SJSA1 (cell line): ENCODE measurements at regions not wholly inside any gene's neighbourhood (a gene's known extent, or its start where the extent isn't known, plus 50 kb on each side); places are given as distances from the start of the nearest gene placed in this dataset.
A peak's percentile ranks its signal among the peaks of the same experiment; 100 is the strongest.

Experiments
- DNase-seq, 2 experiments: peaks; one replicate each; pipeline ENCODE4 v3.0.0-alpha.2; 2015 to 2020; ENCODE audit warnings: low spot score in 2 of 2, low read depth in 1 of 2
- H3K27ac ChIP-seq: fragments of 250-450 bp; sonication (Bioruptor Pico); 2 replicates; pipeline ENCODE4 v1.5.1; 2020; ENCODE audit warnings: mild to moderate bottlenecking, moderate library complexity
- H3K27me3 ChIP-seq: fragments of 250-450 bp; sonication (Bioruptor Pico); replicated peaks from 2 replicates; pipeline ENCODE4 v1.5.1; 2020; ENCODE audit warnings: mild to moderate bottlenecking, moderate library complexity
- H3K36me3 ChIP-seq: fragments of 250-450 bp; sonication (Bioruptor Pico); 2 replicates; pipeline ENCODE4 v1.5.1; 2020; ENCODE audit warnings: mild to moderate bottlenecking
- H3K4me1 ChIP-seq: fragments of 250-450 bp; sonication (Bioruptor Pico); replicated peaks from 2 replicates; pipeline ENCODE4 v1.6.1; 2021; ENCODE audit warnings: mild to moderate bottlenecking
- H3K4me3 ChIP-seq: fragments of 250-450 bp; sonication (Bioruptor Pico); 2 replicates; pipeline ENCODE4 v1.5.1; 2020; ENCODE audit warnings: mild to moderate bottlenecking
- H3K9me3 ChIP-seq: fragments of 250-450 bp; sonication (Bioruptor Pico); replicated peaks from 2 replicates; pipeline ENCODE4 v1.5.1; 2020; ENCODE audit warnings: mild to moderate bottlenecking

DNA sequence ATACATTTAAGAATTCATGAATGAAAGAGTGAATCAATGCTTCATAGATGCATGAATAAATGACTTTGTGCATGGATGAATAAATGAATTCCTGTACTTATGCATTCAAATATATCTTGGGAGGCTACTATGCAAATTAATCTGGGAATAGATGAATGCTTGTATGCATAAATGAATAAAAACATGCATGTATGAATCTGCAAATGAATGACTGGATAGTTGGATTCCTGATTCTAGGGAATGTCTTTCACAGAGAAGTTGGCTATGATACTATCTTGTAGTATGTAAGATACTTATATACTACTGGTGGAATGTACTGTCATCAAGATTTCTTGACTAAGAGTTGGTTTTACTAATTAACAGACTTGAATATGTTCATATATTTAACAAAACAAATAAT is 75.3 kb upstream of the ASTN2 start:
- Histone ChIP-seq H3K27me3 (no peaks in the 10 kb centered on the region), H3K4me1 (no peaks in the 10 kb centered on the region), H3K36me3 (no peaks in the 10 kb centered on the region), H3K4me3 (no peak overlapping the region), H3K9me3 (no peaks in the 10 kb centered on the region), H3K27ac (no peak overlapping the region)
- DNase-seq: no peak

DNA sequence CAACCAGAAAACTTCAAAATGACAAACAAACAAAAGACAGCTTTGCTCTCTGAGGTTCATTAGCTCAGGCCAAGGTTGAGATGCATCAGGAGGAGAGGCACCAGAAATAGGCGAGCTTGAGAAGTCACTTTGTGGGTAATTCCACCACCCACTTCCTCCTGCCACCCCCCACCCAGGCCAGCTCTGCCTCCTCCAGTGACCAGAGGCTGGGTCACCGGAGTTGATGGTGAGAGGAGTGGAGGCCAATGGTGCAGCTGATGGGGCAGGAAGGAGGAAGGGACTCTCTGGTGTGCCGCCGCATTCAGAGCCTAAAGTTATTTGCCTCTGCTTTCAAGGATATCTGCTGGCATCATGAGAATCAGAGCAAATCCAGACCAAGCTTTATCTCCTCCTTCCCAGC is 73.8 kb upstream of the ASTN2 start:
- Histone ChIP-seq H3K9me3 (no peaks in the 10 kb centered on the region), H3K27ac (no peak overlapping the region), H3K27me3 (no peaks in the 10 kb centered on the region), H3K4me1 (no peaks in the 10 kb centered on the region), H3K36me3 (no peaks in the 10 kb centered on the region), H3K4me3 (no peak overlapping the region)
- no peak for DNase-seq

GRCh38 chr9:117487555-117488175 is 72.8 kb upstream of the ASTN2 start:
- H3K27ac ChIP-seq: no peak overlapping the region
- peak; percentile 52 to 60 for DNase-seq
- H3K36me3 ChIP-seq: no peaks in the 10 kb centered on the region
- no peaks in the 10 kb centered on the region for H3K9me3 ChIP-seq
- no peaks in the 10 kb centered on the region for H3K27me3 ChIP-seq
- no peak overlapping the region for H3K4me3 ChIP-seq
- no peaks in the 10 kb centered on the region for H3K4me1 ChIP-seq

DNA sequence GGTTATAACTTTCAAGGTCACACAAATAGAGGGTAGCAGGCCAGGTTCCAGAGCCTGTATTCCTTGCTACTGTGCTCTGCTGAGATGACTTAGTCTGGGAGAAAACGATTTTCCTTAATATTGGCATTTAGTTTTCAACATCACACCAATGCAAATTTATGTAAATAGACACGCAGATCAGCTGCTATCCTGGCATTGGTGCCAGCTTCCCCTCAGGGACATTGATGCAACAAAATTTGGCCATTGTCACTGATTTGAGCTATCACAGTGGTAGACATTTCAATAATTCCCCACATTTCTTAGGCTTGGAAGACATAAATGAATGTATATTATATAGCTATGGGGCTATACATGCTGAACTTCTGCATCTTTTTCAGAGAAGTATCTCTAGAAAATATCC is 71.6 kb upstream of the ASTN2 start:
- Histone ChIP-seq H3K4me1 (no peaks in the 10 kb centered on the region), H3K36me3 (no peaks in the 10 kb centered on the region), H3K27ac (no peak overlapping the region), H3K9me3 (no peaks in the 10 kb centered on the region), H3K4me3 (no peak overlapping the region), H3K27me3 (no peaks in the 10 kb centered on the region)
- no peak for DNase-seq

- Histone ChIP-seq H3K27ac (no peak overlapping the region), H3K27me3 (no peaks in the 10 kb centered on the region; the same call in 1 of the 2 replicates), H3K4me1 (no peaks in the 10 kb centered on the region), H3K4me3 (no peak overlapping the region), H3K9me3 (no peaks in the 10 kb centered on the region), H3K36me3 (no peaks in the 10 kb centered on the region)
- no peak for DNase-seq
These were observed 70.3 kb upstream of the ASTN2 start for GRCh38 chr9:117485176-117485575.

- Histone ChIP-seq H3K27me3 (no peaks in the 10 kb centered on the region; the same call in 1 of the 2 replicates), H3K36me3 (no peaks in the 10 kb centered on the region), H3K9me3 (no peaks in the 10 kb centered on the region), H3K4me1 (no peaks in the 10 kb centered on the region), H3K27ac (no peak overlapping the region), H3K4me3 (no peak overlapping the region)
- DNase-seq: no peak
These were observed 65.9 kb upstream of the ASTN2 start for GRCh38 chr9:117480729-117481128.

DNA sequence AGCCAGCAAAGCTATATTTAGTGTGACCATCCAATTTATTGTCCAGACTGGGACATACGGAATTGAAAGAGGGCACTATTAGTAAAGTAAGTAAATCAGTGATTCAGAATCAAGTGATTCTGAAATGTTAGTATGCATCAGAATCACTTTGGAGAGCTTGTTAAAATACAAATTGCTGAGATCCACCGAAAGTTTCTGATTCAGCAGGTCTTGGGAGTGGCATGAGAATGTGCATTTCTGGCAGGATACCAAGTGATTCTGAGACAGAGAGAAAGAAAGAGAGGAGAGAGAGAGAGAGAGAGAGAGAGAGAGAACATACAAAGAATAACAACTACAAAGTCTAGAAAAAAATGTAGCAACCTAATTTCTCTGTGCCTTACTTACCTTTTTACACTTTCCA is 65.4 kb upstream of the ASTN2 start:
- no peaks in the 10 kb centered on the region; the same call in 1 of the 2 replicates for H3K27me3 ChIP-seq
- DNase-seq: no peak

GRCh38 chr9:117473293-117473692 is 58.4 kb upstream of the ASTN2 start:
- Histone ChIP-seq H3K9me3 (no peaks in the 10 kb centered on the region), H3K36me3 (no peaks in the 10 kb centered on the region), H3K27me3 (no peaks in the 10 kb centered on the region), H3K4me1 (no peaks in the 10 kb centered on the region), H3K4me3 (no peak overlapping the region), H3K27ac (no peak overlapping the region)
- no peak for DNase-seq

More for the DNA sequence above, 65.4 kb upstream of the ASTN2 start:
- Histone ChIP-seq H3K4me3 (no peak overlapping the region), H3K27ac (no peak overlapping the region), H3K9me3 (no peaks in the 10 kb centered on the region), H3K36me3 (no peaks in the 10 kb centered on the region), H3K4me1 (no peaks in the 10 kb centered on the region)

DNA sequence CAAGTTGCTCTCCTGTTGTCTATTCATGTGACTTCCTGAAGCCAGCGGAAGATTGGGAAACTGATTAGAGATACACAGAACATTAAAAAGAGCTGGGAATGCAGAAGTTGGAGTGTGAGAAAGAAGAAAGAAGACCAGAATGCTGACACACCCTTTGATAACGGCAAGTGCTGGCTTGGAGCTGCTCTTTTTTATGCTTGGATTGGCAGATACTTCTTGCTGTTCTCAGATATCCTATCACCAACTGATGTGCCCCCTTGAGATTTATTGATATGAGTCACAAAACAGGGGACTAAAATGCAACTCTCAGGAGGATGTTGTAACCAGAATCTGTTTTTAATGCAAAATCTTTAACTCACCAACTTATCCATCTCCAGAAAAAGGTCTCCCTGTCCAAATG is 56.0 kb upstream of the ASTN2 start:
- no peak overlapping the region for H3K4me3 ChIP-seq
- H3K9me3 ChIP-seq: no peaks in the 10 kb centered on the region
- H3K27me3 ChIP-seq: no peaks in the 10 kb centered on the region
- no peak overlapping the region for H3K27ac ChIP-seq
- no peaks in the 10 kb centered on the region for H3K4me1 ChIP-seq
- no peak for DNase-seq
- H3K36me3 ChIP-seq: no peaks in the 10 kb centered on the region

DNA sequence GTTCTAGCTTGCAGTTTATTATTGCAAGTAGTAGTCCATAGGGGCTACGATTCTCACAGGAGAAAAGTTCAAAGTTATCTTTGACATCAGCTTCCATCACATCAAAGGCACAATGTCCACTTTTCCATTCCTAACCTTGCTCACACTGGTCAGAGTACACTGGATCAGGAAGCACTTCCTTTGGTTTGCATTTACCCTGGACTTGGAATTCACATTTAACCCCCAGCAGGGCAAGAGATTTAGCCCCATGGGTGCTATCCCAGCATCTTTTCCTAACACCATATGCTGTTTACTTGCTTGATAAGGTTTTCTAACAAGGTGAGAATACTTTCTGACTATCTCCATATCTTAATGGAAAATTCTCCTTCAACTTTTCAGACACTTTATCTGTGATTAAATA is 55.6 kb upstream of the ASTN2 start:
- Histone ChIP-seq H3K27me3 (no peaks in the 10 kb centered on the region), H3K36me3 (no peaks in the 10 kb centered on the region), H3K4me3 (no peak overlapping the region), H3K27ac (no peak overlapping the region), H3K9me3 (no peaks in the 10 kb centered on the region), H3K4me1 (no peaks in the 10 kb centered on the region)
- DNase-seq: no peak

- no peaks in the 10 kb centered on the region for H3K36me3 ChIP-seq
- DNase-seq: no peak
- H3K9me3 ChIP-seq: no peaks in the 10 kb centered on the region
- H3K27ac ChIP-seq: no peak overlapping the region
- H3K4me3 ChIP-seq: no peak overlapping the region
- H3K27me3 ChIP-seq: no peaks in the 10 kb centered on the region
- no peaks in the 10 kb centered on the region for H3K4me1 ChIP-seq
These were observed 51.3 kb upstream of the ASTN2 start for GRCh38 chr9:117466111-117466510.

DNA sequence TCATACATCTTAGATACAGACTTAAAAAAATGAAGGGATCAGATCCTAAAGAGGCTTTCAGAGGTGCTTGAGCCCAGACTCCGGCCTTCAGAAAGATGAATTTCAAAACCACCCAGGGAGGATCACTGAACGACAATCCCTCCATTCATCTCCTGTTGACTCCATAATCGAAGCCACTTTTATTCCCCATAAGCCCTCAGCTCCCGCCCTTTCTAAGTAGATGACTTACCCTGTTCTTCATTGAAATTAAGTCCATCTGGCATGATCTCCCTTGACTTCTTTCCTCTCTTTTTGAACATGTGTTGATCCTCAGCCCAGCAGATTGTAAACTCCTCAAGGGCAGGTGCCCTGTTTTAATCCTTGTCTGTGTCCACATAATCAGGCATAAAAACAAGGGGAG is 50.8 kb upstream of the ASTN2 start:
- DNase-seq: no peak
- Histone ChIP-seq H3K27ac (no peak overlapping the region), H3K27me3 (no peaks in the 10 kb centered on the region), H3K4me1 (no peaks in the 10 kb centered on the region), H3K9me3 (no peaks in the 10 kb centered on the region), H3K4me3 (no peak overlapping the region), H3K36me3 (no peaks in the 10 kb centered on the region)

DNA sequence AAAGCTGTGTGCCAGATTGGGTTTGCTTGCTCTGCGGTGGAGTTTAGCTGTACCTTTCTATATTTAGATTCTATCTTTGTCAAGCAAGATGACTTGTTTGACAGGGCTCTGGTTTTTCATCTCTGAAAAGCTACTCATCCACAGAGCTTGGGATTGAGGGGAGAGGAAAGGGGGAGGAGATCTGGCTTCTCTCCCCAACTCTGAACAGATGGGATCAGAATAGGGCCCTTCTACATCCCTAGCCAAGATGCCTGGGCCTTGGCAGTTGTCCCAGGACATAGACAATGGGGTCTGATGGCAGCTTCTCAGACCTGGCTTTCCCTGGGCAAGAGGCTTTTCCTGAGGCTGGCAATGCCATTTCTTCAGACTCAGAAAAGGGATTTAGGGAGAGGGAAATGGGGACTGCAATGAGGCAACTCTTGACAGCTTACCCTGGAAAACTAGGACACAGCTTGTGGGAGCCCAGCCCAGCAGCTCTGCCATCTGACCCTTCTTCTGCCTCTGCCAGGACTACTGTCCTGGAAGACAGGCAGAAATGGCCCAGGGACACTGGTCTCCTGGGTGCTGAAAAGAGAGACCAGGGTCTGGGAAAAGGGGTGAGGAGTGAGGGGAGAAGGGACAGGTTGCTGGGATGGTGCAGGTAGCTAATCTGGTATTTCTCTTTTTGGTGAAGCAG is 50.2 kb upstream of the ASTN2 start:
- no peaks in the 10 kb centered on the region for H3K27me3 ChIP-seq
- no peak for DNase-seq
- no peaks in the 10 kb centered on the region for H3K36me3 ChIP-seq
- no peaks in the 10 kb centered on the region for H3K9me3 ChIP-seq
- no peak overlapping the region for H3K27ac ChIP-seq
- no peak overlapping the region for H3K4me3 ChIP-seq
- no peaks in the 10 kb centered on the region for H3K4me1 ChIP-seq
